ENCODE measurements at regions not wholly inside any gene's neighbourhood (a gene's known extent, or its start where the extent isn't known, plus 50 kb on each side); places are given as distances from the start of the nearest gene placed in this dataset.
A peak's percentile ranks its signal among the peaks of the same experiment; 100 is the strongest.

DNA sequence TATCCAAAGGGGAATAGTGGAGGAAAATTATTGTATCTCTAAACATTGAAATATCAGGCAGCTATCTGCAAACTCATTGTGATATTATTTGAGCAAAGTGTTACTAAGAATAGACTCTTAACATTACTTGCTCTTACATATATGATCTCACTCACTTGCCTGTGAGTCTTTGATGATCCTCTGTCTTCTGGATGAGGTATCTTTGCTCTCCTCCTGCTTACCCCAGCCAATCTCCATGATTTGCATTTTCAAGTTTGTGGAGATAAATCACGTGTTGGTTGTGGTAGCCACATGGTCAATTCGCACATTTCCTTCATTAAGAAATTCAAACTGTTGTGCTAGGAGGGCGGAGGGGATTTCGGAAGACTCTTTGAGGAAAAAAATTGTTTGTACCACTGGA is 169.9 kb upstream of the S100G start:
- H3K27ac ChIP-seq: no peak overlapping the region
- no peaks in the 10 kb centered on the region for H3K27me3 ChIP-seq
- H3K9me3 ChIP-seq: no peaks in the 10 kb centered on the region
- no peak overlapping the region for H3K4me3 ChIP-seq
- DNase-seq: no peak
- no peaks in the 10 kb centered on the region for H3K4me1 ChIP-seq
- 87 to 95% (median 90%) methylated on average over 4 of the region's 4 CpGs for WGBS, 5 donors
- no peaks in the 10 kb centered on the region for H3K36me3 ChIP-seq
- TF ChIP-seq, protein P1, sequence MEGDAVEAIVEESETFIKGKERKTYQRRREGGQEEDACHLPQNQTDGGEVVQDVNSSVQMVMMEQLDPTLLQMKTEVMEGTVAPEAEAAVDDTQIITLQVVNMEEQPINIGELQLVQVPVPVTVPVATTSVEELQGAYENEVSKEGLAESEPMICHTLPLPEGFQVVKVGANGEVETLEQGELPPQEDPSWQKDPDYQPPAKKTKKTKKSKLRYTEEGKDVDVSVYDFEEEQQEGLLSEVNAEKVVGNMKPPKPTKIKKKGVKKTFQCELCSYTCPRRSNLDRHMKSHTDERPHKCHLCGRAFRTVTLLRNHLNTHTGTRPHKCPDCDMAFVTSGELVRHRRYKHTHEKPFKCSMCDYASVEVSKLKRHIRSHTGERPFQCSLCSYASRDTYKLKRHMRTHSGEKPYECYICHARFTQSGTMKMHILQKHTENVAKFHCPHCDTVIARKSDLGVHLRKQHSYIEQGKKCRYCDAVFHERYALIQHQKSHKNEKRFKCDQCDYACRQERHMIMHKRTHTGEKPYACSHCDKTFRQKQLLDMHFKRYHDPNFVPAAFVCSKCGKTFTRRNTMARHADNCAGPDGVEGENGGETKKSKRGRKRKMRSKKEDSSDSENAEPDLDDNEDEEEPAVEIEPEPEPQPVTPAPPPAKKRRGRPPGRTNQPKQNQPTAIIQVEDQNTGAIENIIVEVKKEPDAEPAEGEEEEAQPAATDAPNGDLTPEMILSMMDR (IDR thresholded peaks at IDR 0.05): no peak
- TF ChIP-seq POLR2A (IDR thresholded peaks at IDR 0.05): no peak
- no peak for TF ChIP-seq POLR2AphosphoS5 (IDR thresholded peaks at IDR 0.05)
- no peak for TF ChIP-seq EP300 (IDR thresholded peaks at IDR 0.05)
- intact Hi-C loops (cut with DNase I; ENCODE audit: low total_unique reads): no loop called here

- Histone ChIP-seq H3K4me3 (no peak overlapping the region), H3K27ac (no peak overlapping the region), H3K36me3 (no peaks in the 10 kb centered on the region), H3K27me3 (no peaks in the 10 kb centered on the region), H3K9me3 (no peaks in the 10 kb centered on the region), H3K4me1 (no peaks in the 10 kb centered on the region)
- no peak for TF ChIP-seq POLR2AphosphoS5 (IDR thresholded peaks at IDR 0.05)
- TF ChIP-seq, protein P1 (IDR thresholded peaks at IDR 0.05): no peak
- intact Hi-C loops (cut with DNase I; ENCODE audit: low total_unique reads): no loop called here
- DNase-seq: peak in 1 of 2 donors; percentile 32
Observed at GRCh38 chrX:16484338-16484737, 165.6 kb upstream of the S100G start.

DNA sequence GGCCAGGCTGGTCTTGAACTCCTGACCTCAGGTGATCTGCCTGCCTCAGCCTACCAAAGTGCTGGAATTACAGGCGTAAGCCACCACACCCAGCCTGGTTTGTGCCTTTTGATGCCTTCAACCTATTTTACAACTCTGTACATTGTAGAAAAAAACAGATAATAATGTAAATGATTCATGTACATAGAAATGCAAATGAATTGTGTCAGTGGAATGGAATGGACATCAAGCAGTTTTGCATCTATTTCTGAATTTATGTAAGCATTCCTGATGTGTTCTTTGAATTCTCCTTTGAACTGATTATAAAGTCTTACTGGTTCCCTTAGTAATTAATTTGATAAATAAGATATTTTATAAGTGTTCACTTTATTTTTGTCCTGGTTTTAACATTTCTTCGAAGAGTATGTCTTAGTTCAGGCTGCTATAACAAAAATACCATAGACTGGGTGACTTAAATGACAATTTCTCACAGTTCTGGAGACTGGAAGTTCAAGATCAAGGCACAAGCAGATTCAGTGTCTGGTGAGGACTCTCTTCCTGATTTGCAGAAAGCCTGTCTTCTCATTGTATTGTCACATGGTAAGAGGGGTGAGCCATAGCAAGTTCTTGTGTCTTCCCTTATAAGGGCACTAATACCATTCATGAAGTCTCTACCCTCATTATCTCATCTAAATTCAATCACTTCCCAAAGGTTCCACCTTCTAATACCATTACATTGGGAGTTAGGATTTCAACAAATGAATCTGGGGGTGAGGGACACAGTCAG is 162.2 kb upstream of the S100G start:
- Histone ChIP-seq H3K27ac (no peak overlapping the region), H3K4me3 (no peak overlapping the region), H3K9me3 (no peaks in the 10 kb centered on the region), H3K36me3 (no peaks in the 10 kb centered on the region), H3K4me1 (no peaks in the 10 kb centered on the region), H3K27me3 (peaks cover 0 to 7% (median 0%) of the 10 kb centered on the region in 3 donors)
- 79 to 91% (median 88%) methylated on average over 2 of the region's 2 CpGs for WGBS, 5 donors
- no peak for DNase-seq
- TF ChIP-seq EP300 (IDR thresholded peaks at IDR 0.05): no peak
- no peak for TF ChIP-seq POLR2AphosphoS5 (IDR thresholded peaks at IDR 0.05)
- TF ChIP-seq POLR2A (IDR thresholded peaks at IDR 0.05): no peak
- TF ChIP-seq, protein P1 (IDR thresholded peaks at IDR 0.05): no peak
- intact Hi-C loops (cut with DNase I; ENCODE audit: low total_unique reads): no loop called here

DNA sequence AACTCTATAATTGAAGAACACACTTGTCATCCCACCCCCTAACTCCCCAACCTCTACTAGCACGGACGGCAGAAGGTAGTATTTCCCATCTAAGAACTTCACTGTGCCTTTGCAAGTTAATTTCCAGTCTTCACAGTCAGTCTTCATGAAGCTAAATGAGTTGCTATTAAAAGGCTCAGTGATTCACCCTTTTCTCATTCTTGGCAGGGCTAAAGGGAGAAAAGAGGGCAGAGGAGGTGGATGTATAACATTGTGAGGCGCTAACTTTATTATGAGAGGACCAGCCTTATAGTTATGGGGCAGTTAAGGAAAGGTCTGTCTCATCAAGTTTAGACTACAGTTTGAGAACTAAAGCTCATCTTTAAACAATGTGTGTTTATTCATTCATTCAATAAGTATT is 161.0 kb upstream of the S100G start:
- intact Hi-C loops (cut with DNase I; ENCODE audit: low total_unique reads): no loop called here
- 88 to 96% (median 95%) methylated on average over 3 of the region's 3 CpGs for WGBS, 5 donors
- TF ChIP-seq POLR2A (IDR thresholded peaks at IDR 0.05) (no peak), POLR2AphosphoS5 (IDR thresholded peaks at IDR 0.05) (no peak), EP300 (IDR thresholded peaks at IDR 0.05) (no peak)
- TF ChIP-seq, protein P1 (IDR thresholded peaks at IDR 0.05): no peak

More for the DNA sequence above, 161.0 kb upstream of the S100G start:
- Histone ChIP-seq H3K36me3 (no peaks in the 10 kb centered on the region), H3K9me3 (no peaks in the 10 kb centered on the region), H3K4me1 (no peaks in the 10 kb centered on the region), H3K27ac (no peak overlapping the region), H3K27me3 (peaks cover 0 to 7% (median 0%) of the 10 kb centered on the region in 3 donors), H3K4me3 (no peak overlapping the region)
- DNase-seq: no peak
